Ectodermal cell (in vitro differentiated cells): ENCODE measurements at regions not wholly inside any gene's neighbourhood (a gene's known extent, or its start where the extent isn't known, plus 50 kb on each side); places are given as distances from the start of the nearest gene placed in this dataset.

Experiments used
- H3K27ac ChIP-seq: 2 replicates; pipeline ENCODE4 v1.7.0; 2013; ENCODE audit warnings: mild to moderate bottlenecking, low read depth, low read length; ENCODE audit not compliant: insufficient read depth, poor library complexity, severe bottlenecking
- H3K27me3 ChIP-seq: 2 replicates; pipeline ENCODE4 v1.7.0; 2013; ENCODE audit warnings: mild to moderate bottlenecking, low read length; ENCODE audit not compliant: insufficient read depth, control insufficient read depth, poor library complexity, severe bottlenecking
- H3K36me3 ChIP-seq: one replicate; pipeline ENCODE4 v1.7.0; 2013; ENCODE audit warnings: low read length; ENCODE audit not compliant: control insufficient read depth, insufficient read depth
- H3K4me1 ChIP-seq: one replicate; pipeline ENCODE4 v1.7.0; 2013; ENCODE audit warnings: low read length; ENCODE audit not compliant: control insufficient read depth, insufficient read depth
- H3K4me3 ChIP-seq: 2 replicates; pipeline ENCODE4 v1.7.0; 2013; ENCODE audit warnings: low read depth, low read length, control low read depth; ENCODE audit not compliant: insufficient read depth
- H3K9me3 ChIP-seq: 2 replicates; pipeline ENCODE4 v1.7.0; 2013; ENCODE audit warnings: mild to moderate bottlenecking, low read length, moderate library complexity; ENCODE audit not compliant: control insufficient read depth
- WGBS, 2 experiments: methylation state at CpG; one replicate each; pipeline ENCODE4 v1.1.7; 2013; ENCODE audit warnings: missing lambda C conversion rate in 2 of 2; 5-methylcytosine and 5-hydroxymethylcytosine counted together

- no peaks in the 10 kb centered on the region for H3K27me3 ChIP-seq
- no peaks in the 10 kb centered on the region for H3K9me3 ChIP-seq
- no peaks in the 10 kb centered on the region for H3K36me3 ChIP-seq
- no peak overlapping the region for H3K4me3 ChIP-seq
- H3K4me1 ChIP-seq = no peaks in the 10 kb centered on the region
- WGBS, 2 experiments = 89 to 92% methylated on average over 4 of the region's 4 CpGs
- no peak overlapping the region for H3K27ac ChIP-seq
These were observed 257.9 kb downstream of the COG6 start for GRCh38 chr13:39913339-39913738.

- no peaks in the 10 kb centered on the region for H3K4me1 ChIP-seq
These were observed 258.5 kb downstream of the COG6 start for GRCh38 chr13:39913928-39914327.

GRCh38 chr13:39915418-39915817 is 260.0 kb downstream of the COG6 start:
- no peak overlapping the region for H3K4me3 ChIP-seq
- H3K4me1 ChIP-seq = no peaks in the 10 kb centered on the region
- no peaks in the 10 kb centered on the region for H3K27me3 ChIP-seq
- no peak overlapping the region for H3K27ac ChIP-seq
- no peaks in the 10 kb centered on the region for H3K36me3 ChIP-seq
- H3K9me3 ChIP-seq = no peaks in the 10 kb centered on the region

More at GRCh38 chr13:39913928-39914327, 258.5 kb downstream of the COG6 start:
- Histone ChIP-seq H3K36me3 (no peaks in the 10 kb centered on the region), H3K27ac (no peak overlapping the region), H3K4me3 (no peak overlapping the region), H3K9me3 (no peaks in the 10 kb centered on the region), H3K27me3 (no peaks in the 10 kb centered on the region)
- WGBS, 2 experiments = 94 to 96% methylated on average over 2 of the region's 2 CpGs

GRCh38 chr13:39916330-39916729 is 260.9 kb downstream of the COG6 start:
- WGBS, 2 experiments = 96 to 100% methylated on average over 2 of the region's 2 CpGs

GRCh38 chr13:39918620-39919236 is 263.3 kb downstream of the COG6 start:
- 88 to 98% methylated on average over 5 of the region's 5 CpGs for whole genome bisulfite sequencing, 2 experiments
- H3K9me3 ChIP-seq = no peaks in the 10 kb centered on the region
- no peaks in the 10 kb centered on the region for H3K36me3 ChIP-seq
- H3K27me3 ChIP-seq = no peaks in the 10 kb centered on the region
- H3K4me3 ChIP-seq = no peak overlapping the region
- H3K27ac ChIP-seq = no peak overlapping the region
- no peaks in the 10 kb centered on the region for H3K4me1 ChIP-seq

More at GRCh38 chr13:39916330-39916729, 260.9 kb downstream of the COG6 start:
- Histone ChIP-seq H3K27ac (no peak overlapping the region), H3K36me3 (no peaks in the 10 kb centered on the region), H3K9me3 (no peaks in the 10 kb centered on the region), H3K4me1 (no peaks in the 10 kb centered on the region), H3K4me3 (no peak overlapping the region), H3K27me3 (no peaks in the 10 kb centered on the region)

GRCh38 chr13:39920613-39921012 is 265.2 kb downstream of the COG6 start:
- Histone ChIP-seq H3K4me1 (no peaks in the 10 kb centered on the region), H3K36me3 (no peaks in the 10 kb centered on the region), H3K27ac (no peak overlapping the region), H3K4me3 (no peak overlapping the region), H3K9me3 (no peaks in the 10 kb centered on the region), H3K27me3 (no peaks in the 10 kb centered on the region)
- WGBS, 2 experiments = 100% methylated on average over 1 of the region's 2 CpGs; no CpG with 5 or more reads in 1 of the 2 experiments

GRCh38 chr13:39926345-39926744 is 270.9 kb downstream of the COG6 start:
- no peaks in the 10 kb centered on the region for H3K27me3 ChIP-seq
- H3K27ac ChIP-seq = no peak overlapping the region
- no peaks in the 10 kb centered on the region for H3K4me1 ChIP-seq
- 77% methylated on average over 1 of the region's 1 CpG; no CpG with 5 or more reads in 1 of the 2 experiments for WGBS, 2 experiments
- no peaks in the 10 kb centered on the region for H3K36me3 ChIP-seq
- no peaks in the 10 kb centered on the region for H3K9me3 ChIP-seq
- no peak overlapping the region for H3K4me3 ChIP-seq

- H3K4me3 ChIP-seq = no peak overlapping the region
These were observed 272.8 kb downstream of the COG6 start for GRCh38 chr13:39928261-39928660.

GRCh38 chr13:39929583-39929982 is 274.1 kb downstream of the COG6 start:
- WGBS, 2 experiments = 81 to 97% methylated on average over 1 of the region's 1 CpG
- Histone ChIP-seq H3K4me1 (no peaks in the 10 kb centered on the region), H3K4me3 (no peak overlapping the region), H3K9me3 (no peaks in the 10 kb centered on the region), H3K27me3 (no peaks in the 10 kb centered on the region), H3K27ac (no peak overlapping the region), H3K36me3 (no peaks in the 10 kb centered on the region)

More at GRCh38 chr13:39928261-39928660, 272.8 kb downstream of the COG6 start:
- WGBS, 2 experiments = 89 to 93% methylated on average over 2 of the region's 2 CpGs
- no peaks in the 10 kb centered on the region for H3K4me1 ChIP-seq
- no peaks in the 10 kb centered on the region for H3K27me3 ChIP-seq
- H3K36me3 ChIP-seq = no peaks in the 10 kb centered on the region
- no peak overlapping the region for H3K27ac ChIP-seq
- no peaks in the 10 kb centered on the region for H3K9me3 ChIP-seq

- no peaks in the 10 kb centered on the region for H3K27me3 ChIP-seq
- 89 to 100% methylated on average over 1 of the region's 2 CpGs for WGBS, 2 experiments
- no peak overlapping the region for H3K4me3 ChIP-seq
- no peaks in the 10 kb centered on the region for H3K9me3 ChIP-seq
- no peaks in the 10 kb centered on the region for H3K36me3 ChIP-seq
- no peak overlapping the region for H3K27ac ChIP-seq
- H3K4me1 ChIP-seq = no peaks in the 10 kb centered on the region
These were observed 274.6 kb downstream of the COG6 start for GRCh38 chr13:39930060-39930459.
